Urinary bladder (tissue), 3 donors: ENCODE measurements at regions not wholly inside any gene's neighbourhood (a gene's known extent, or its start where the extent isn't known, plus 50 kb on each side); places are given as distances from the start of the nearest gene placed in this dataset.

Experiments used
- DNase-seq: peaks from one replicate; pipeline ENCODE4 v3.0.0-alpha.2; 2015; ENCODE audit errors: extremely low spot score
- H3K27ac ChIP-seq: one replicate; pipeline ENCODE4 v1.5.1; 2013; ENCODE audit warnings: low read depth, mild to moderate bottlenecking, moderate library complexity
- H3K36me3 ChIP-seq: one replicate; pipeline ENCODE4 v1.6.1; 2013; ENCODE audit warnings: mild to moderate bottlenecking, moderate library complexity; ENCODE audit not compliant: insufficient read depth
- H3K4me1 ChIP-seq: one replicate; pipeline ENCODE4 v1.6.1; 2013; ENCODE audit warnings: mild to moderate bottlenecking, moderate library complexity; ENCODE audit not compliant: insufficient read depth
- H3K4me3 ChIP-seq: one replicate; pipeline ENCODE4 v1.5.1; 2013; ENCODE audit warnings: low read depth, low read length
- WGBS: extraction: QIAGEN DNeasy Blood & Tissue Kit; methylation state at CpG from one replicate; pipeline ENCODE4 v1.1.7; 2013; 5-methylcytosine and 5-hydroxymethylcytosine counted together
- donor health status: healthy with polysubstance abuse.
- donor health status: healthy.

GRCh38 chr4:149029056-149029651, 586.9 kb upstream of the NR3C2 start:
- Histone ChIP-seq H3K4me1 (no peaks in the 10 kb centered on the region), H3K27ac (no peak overlapping the region), H3K4me3 (no peak overlapping the region), H3K36me3 (no peaks in the 10 kb centered on the region)
- 79% methylated on average over 4 of the region's 4 CpGs for WGBS
- DNase-seq = no peak

GRCh38 chr4:149026696-149027095, 584.5 kb upstream of the NR3C2 start:
- Histone ChIP-seq H3K27ac (no peak overlapping the region), H3K4me1 (no peaks in the 10 kb centered on the region), H3K4me3 (no peak overlapping the region), H3K36me3 (no peaks in the 10 kb centered on the region)
- WGBS = 88% methylated on average over 2 of the region's 2 CpGs
- no peak for DNase-seq

- Histone ChIP-seq H3K4me3 (no peak overlapping the region), H3K27ac (no peak overlapping the region), H3K4me1 (no peaks in the 10 kb centered on the region), H3K36me3 (no peaks in the 10 kb centered on the region)
- WGBS = 62% methylated on average over 6 of the region's 6 CpGs
- DNase-seq = no peak
Measured at GRCh38 chr4:149017002-149017734, 575.0 kb upstream of the NR3C2 start.

- no peak for DNase-seq
- H3K36me3 ChIP-seq = no peaks in the 10 kb centered on the region
- 88% methylated on average over 2 of the region's 2 CpGs for WGBS
- no peak overlapping the region for H3K27ac ChIP-seq
- no peaks in the 10 kb centered on the region for H3K4me1 ChIP-seq
- no peak overlapping the region for H3K4me3 ChIP-seq
Measured at GRCh38 chr4:149009223-149009622, 567.0 kb upstream of the NR3C2 start.

DNA sequence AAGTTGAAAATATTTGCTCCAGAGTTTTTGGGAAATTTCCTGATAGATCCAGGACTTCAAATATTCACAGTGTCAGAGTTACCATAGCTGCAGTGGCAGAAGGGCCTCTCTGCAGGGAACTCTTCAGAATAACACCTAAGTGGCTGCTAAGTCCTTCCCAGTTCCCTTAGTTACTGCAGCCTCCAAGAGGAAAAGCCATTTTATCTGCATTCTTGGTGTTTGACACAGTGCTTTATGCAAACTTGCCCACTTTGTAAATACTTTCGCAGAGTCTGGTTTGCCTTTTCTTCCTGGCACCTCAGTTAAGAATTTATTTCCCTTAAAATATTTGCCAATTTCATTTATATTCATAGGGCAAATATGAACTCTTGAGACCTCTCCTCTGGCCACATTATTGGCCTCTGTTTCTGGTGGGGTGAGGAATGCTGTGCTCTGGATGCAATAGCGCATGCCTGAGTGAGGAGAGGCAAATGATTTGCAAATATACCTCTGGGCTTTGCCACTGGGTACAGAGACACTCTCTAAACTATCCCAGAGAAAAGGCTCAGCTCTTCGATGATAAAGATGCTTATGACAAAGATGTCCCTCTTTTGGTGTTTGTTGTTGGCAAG, 566.3 kb upstream of the NR3C2 start:
- no peak overlapping the region for H3K27ac ChIP-seq
- no peaks in the 10 kb centered on the region for H3K4me1 ChIP-seq
- no peaks in the 10 kb centered on the region for H3K36me3 ChIP-seq
- DNase-seq = no peak
- no peak overlapping the region for H3K4me3 ChIP-seq
- 83% methylated on average over 3 of the region's 3 CpGs for WGBS

- no peaks in the 10 kb centered on the region for H3K4me1 ChIP-seq
- no peak overlapping the region for H3K27ac ChIP-seq
- WGBS = 96% methylated on average over 3 of the region's 3 CpGs
- H3K36me3 ChIP-seq = no peaks in the 10 kb centered on the region
- no peak for DNase-seq
- H3K4me3 ChIP-seq = no peak overlapping the region
Measured at GRCh38 chr4:149005191-149005590, 563.0 kb upstream of the NR3C2 start.

GRCh38 chr4:148999924-149000323, 557.7 kb upstream of the NR3C2 start:
- no peak overlapping the region for H3K27ac ChIP-seq
- DNase-seq = no peak
- no peaks in the 10 kb centered on the region for H3K4me1 ChIP-seq
- H3K36me3 ChIP-seq = no peaks in the 10 kb centered on the region
- H3K4me3 ChIP-seq = no peak overlapping the region

- Histone ChIP-seq H3K36me3 (no peaks in the 10 kb centered on the region), H3K4me1 (no peaks in the 10 kb centered on the region), H3K4me3 (no peak overlapping the region), H3K27ac (no peak overlapping the region)
- WGBS = 83% methylated on average over 2 of the region's 2 CpGs
- DNase-seq = no peak
Measured at GRCh38 chr4:148998719-148999118, 556.5 kb upstream of the NR3C2 start.

DNA sequence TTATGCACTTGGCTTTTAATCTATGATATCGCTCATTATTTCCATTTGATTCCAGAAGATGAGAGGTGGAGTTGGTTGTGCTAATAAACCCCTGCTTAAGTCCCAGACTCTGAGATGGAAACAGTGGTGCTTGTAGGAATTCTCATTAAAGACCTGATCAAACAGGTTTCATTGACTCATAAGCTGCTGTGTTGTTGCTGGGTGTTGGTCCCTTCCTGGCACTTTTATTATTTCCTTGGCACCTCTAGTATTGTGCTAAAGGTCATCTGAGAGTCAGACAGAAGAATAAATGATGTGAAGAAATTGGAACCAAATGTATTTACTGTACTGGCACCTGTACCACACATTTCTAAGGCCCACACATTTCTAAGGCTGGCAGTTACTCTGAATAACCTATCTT, 544.7 kb upstream of the NR3C2 start:
- Histone ChIP-seq H3K4me1 (no peaks in the 10 kb centered on the region), H3K36me3 (no peaks in the 10 kb centered on the region), H3K27ac (no peak overlapping the region), H3K4me3 (no peak overlapping the region)
- WGBS = 1% methylated on average over 1 of the region's 1 CpG
- no peak for DNase-seq

- H3K4me3 ChIP-seq = no peak overlapping the region
- DNase-seq = no peak
- no peak overlapping the region for H3K27ac ChIP-seq
- H3K36me3 ChIP-seq = no peaks in the 10 kb centered on the region
- no peaks in the 10 kb centered on the region for H3K4me1 ChIP-seq
- WGBS = 94% methylated on average over 2 of the region's 2 CpGs
Measured at GRCh38 chr4:148984951-148985350, 542.7 kb upstream of the NR3C2 start.

GRCh38 chr4:148982200-148982599, 540.0 kb upstream of the NR3C2 start:
- H3K36me3 ChIP-seq = no peaks in the 10 kb centered on the region
- no peak for DNase-seq
- no peak overlapping the region for H3K27ac ChIP-seq
- H3K4me1 ChIP-seq = no peaks in the 10 kb centered on the region
- no peak overlapping the region for H3K4me3 ChIP-seq
- 85% methylated on average over 4 of the region's 4 CpGs for WGBS

DNA sequence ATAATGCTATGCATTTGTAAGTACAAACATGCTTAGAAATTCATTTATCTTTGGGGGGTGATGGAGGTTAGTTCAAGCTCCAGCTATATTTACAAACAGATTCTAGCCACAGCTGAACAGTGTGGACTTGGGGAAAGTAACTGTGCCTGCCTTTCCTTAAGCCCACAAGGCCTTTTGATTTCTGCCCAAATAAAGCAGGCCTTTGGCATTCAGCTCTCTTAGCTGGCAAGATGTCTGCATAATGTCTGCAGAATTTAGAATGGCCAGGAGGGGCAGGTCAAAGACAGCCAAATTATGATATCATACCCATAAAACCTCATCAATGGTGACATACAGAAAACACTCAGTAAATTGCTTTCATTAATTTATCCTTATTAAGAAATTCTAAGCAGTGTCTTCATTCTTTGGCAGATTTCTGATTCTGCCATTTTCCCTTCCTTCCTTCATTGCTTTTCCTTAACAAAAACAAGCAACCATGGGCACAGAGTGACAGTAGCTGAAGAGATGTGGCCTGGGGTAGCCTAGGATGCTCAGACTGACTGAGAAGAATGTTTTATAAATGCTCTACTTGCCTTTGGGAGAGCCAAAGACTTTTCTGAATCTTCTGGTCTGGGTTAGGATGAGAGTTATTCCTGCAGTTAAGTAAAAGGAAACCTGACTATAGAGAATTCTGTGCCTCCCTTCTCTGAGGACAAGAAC, 538.7 kb upstream of the NR3C2 start:
- Histone ChIP-seq H3K27ac (no peak overlapping the region), H3K4me3 (no peak overlapping the region), H3K4me1 (no peaks in the 10 kb centered on the region), H3K36me3 (no peaks in the 10 kb centered on the region)
- DNase-seq = no peak

DNA sequence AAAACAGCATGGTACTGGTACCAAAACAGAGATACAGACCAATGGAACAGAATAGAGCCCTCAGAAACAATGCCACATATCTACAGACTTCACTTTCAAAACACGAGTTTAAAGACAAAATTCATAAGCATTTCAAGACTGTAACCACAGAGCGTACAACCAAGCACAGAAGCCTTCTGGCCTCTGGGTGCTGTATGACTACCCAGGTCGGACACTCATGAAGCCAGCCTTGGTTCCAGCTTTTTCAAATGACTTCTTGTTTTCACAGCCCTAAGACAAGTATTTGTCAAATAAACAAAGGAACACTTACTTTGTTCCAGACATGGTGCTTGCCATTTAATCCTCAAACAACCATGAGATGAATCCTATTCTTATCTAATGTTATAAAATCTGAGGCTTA, 536.1 kb upstream of the NR3C2 start:
- DNase-seq = no peak
- Histone ChIP-seq H3K4me1 (no peaks in the 10 kb centered on the region), H3K36me3 (no peaks in the 10 kb centered on the region), H3K27ac (no peak overlapping the region), H3K4me3 (no peak overlapping the region)
- 63% methylated on average over 3 of the region's 3 CpGs for WGBS

DNA sequence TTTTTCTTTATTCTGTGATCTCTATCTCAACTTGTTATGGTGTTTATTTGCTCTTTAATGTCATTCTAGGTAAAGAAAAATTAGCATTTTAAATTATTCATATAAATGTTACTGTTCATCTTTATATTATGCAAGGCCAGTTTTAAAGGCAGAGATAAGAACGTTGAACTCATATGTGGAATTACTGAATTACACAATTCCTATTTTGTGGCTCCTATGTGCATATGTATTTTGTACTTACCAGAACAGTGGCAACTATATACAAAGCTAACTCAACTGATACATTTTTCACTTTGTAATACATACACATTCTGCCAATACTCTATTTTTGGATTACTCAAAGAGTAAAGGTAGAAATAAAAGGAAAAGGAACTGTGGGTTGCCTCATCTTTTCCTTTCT, 533.2 kb upstream of the NR3C2 start:
- no peak for DNase-seq

More for the DNA sequence above, 533.2 kb upstream of the NR3C2 start:
- Histone ChIP-seq H3K36me3 (no peaks in the 10 kb centered on the region), H3K4me3 (no peak overlapping the region), H3K4me1 (no peaks in the 10 kb centered on the region), H3K27ac (no peak overlapping the region)
- WGBS = 70% methylated on average over 1 of the region's 1 CpG
